Activated CD4-positive, alpha-beta T cell treated with anti-CD3 and anti-CD28 coated beads, Interleukin-2, Interleukin-6, amounts not matched to agents 100 ng/mL and 50 ng/mL, durations not matched to agents 16 hours and 8 hours (primary cell): ENCODE measurements at regions not wholly inside any gene's neighbourhood (a gene's known extent, or its start where the extent isn't known, plus 50 kb on each side); places are given as distances from the start of the nearest gene placed in this dataset.

Experiments used
- DNase-seq: peaks from one replicate; pipeline ENCODE4 v3.0.0-alpha.2; 2020

GRCh38 chr10:78856421-78856820 lies 212.3 kb upstream of the ZMIZ1 start:
- no peak for DNase-seq

DNA sequence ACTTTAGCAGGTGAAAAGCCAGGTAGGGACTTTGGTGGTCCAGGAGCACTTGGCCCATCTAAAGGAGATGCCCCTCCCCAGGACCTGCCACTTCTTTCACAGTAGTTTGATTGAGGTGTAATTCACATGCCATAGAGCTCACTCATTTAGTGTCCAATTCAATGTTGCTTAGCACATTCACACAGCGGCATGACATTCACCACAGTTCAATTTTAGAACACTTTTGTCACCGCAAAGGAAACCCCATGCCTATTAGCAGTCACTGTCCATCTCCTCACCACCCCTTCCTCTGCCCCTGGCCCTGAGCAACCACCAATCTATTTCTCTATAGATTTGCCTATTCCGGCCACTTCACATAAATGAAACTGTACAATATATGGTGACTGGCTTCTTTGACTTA lies 211.6 kb upstream of the ZMIZ1 start:
- DNase-seq = no peak

GRCh38 chr10:78859266-78859665 lies 209.5 kb upstream of the ZMIZ1 start:
- DNase-seq = no peak

- DNase-seq = no peak
Observed at GRCh38 chr10:78859769-78860168, 209.0 kb upstream of the ZMIZ1 start.

DNA sequence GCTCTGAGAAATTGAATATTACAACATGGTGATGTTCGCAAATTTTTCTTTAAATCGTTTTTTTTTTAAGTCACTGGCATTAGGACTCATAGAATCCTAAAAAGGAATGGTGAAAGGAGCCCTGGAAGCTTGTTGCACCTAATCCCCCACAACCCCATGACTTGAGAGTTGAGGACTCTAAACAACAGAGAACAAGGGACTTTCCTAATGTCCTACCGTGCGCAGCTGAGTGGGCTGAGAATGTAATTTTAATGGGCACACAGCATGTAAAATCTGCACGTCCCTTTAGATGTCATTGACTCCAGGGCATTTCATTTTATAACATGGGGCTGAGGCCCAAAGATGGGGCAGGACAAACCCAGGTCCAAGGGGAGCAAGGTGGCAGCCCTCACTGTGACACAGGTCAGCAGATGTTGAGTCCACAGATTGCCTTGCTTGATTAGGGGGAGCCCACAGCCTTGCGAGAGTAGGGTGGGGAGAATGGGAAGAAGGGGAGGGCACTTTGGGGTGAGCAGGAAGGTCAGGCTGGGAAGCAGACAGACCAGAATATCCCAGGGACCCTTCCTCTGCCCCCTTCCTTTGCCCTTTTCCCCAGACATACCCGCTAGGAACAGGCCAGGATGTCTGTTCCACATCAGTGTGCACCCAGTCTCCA lies 208.4 kb upstream of the ZMIZ1 start:
- DNase-seq = no peak

GRCh38 chr10:78861529-78862327 lies 207.0 kb upstream of the ZMIZ1 start:
- DNase-seq = no peak

DNA sequence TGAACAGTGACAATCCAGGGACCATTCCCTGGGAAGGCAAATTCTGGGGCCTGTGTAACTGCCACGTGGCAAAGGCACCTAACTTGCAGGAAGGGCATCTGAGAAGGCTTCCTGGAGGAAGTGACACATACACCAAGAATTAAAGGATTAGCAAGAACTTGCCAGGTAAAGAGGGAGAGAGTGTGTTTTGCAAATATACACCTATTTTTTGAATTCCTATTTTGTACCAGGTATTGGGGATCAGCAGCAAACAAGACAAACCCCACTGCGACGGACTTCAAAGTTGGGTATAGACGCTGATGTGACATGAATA lies 206.5 kb upstream of the ZMIZ1 start:
- DNase-seq = no peak

DNA sequence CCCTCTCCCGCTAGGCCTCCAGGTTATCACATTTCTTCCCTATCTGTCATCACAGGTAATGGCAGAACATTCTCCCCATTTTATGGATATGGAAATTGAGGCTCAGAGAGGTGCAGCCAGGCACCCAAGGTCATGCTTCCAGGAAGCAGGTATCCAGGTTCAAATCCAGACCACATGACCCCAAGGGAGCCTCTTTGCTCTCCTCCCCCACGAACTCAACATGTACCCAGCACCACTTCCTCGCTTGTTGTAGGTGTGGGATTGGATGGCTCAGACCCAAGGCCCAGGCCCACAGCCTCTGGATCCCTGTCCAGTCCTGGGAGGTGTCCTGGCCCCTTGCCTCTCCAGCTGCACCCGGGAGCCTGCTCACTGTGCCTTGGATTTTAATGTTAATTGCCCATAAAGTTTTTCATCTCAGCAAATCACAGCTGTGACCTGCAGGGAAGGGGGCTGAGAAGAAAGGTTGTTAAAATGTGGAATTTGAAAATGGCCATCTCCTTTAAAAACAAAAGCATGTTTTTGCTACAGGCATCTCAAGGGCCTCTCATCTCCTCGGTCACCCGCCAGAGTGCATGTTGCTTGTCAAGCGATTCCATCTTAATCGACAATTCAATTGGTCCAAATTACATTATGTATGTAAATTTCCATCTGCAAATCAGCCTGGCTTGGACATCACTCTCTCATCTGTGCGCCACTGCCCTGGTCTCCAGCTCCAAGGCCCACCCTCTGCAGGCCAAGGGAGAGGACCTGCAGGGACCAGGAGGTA lies 205.4 kb upstream of the ZMIZ1 start:
- no peak for DNase-seq

DNA sequence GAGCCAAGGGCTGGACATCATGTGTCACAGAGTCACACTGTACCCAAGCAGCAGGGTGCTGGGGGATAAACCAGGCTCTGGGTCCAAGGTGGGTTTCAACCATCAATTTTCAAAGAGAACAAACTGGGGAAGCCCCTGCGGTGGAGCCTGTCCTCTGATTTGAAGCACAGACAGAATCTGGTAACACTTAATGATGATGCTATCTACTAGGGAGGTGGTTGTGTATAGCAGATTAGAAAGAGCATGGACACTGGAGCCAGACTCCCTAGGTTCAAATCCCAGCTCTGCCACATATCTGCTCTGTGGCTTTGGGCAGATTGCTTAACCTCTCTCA lies 204.9 kb upstream of the ZMIZ1 start:
- no peak for DNase-seq

DNA sequence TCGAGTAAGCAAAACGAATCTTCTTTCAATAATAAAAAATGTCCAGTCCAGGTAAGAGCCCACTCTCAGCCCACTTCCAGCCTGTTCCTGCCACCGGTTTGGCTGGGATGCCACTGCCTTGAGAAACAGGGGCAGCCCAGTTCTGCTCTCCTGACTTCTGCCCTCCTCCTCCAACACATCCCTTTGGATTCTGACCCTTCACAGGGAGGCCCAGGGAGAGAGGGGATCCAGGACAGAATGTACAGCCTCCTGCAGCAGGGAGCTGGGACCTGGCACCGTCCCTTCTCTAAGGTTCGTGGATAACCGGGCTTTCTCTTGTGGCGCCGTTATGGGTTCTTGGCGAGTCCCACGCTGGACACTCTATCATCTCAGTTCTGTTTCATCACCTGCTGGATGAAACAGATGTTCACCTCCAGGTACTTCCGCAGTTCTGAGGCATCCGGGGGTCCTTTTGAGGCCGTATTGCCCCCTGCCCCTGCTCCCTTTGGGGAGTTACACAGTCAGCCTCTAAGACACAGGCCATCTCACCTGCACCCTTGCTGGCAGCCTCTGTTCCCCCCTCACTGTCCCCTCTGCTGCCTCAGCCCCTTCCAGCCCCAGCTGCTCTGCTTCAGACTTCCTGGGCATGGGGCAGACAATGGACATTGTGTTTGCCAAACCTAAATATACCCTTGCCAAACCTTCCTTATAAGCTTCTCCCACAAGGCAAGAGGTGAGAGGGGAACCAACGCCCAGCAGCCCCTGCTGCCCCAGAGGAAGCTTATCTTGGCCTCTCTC lies 203.8 kb upstream of the ZMIZ1 start:
- no peak for DNase-seq

DNA sequence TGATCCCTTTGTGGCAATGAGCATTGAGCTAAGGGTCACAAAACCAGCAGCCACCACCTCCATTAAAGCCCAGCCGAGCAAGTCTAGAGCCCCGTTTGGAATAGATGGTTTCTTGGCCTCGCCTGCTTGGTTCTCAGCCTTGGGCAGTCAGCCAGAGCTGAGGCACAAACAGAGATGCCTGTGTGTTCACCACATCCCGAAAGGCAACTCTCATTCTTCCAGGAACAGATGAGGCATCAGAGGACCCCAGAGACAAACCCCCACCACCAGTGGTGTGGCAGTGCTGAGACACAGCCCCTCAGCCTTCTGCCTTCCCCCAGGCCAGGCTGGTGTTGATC lies 203.3 kb upstream of the ZMIZ1 start:
- DNase-seq = no peak

DNA sequence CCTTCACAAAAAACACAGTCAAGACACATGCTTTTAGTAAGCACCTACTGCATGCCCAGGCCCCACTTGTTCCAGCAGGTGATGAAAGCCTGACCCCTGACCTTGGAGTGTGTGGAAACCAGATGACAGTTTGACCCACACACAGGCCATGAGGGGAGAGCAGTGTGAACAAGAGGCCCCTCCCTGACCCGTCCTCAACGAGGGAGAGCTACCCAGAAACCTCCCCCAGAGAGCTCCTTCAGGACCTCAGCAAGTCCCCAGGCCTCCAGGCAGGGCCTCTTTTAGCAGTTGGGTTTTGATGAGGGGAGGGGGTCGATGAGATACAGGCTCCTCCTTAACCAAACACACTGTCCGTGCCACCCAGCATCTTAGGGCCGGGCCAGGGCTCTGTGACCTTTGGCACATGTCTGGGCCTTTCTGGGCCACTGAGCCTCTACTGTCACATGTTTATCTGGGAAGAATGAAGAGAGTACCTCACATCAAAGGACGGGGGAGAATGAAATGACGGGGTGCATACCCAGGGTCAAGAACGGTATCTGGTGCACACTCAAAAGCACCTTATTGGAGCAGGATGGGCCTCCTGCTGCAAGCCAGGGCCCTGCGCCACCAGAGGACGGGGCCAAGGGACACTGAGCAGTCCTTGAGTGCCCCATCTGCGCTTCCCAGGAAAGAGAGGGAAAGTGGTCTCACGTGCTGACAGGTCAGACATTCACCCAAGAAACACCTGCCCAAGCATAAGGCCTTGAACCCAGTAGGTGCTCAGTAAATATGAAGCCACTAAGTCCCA lies 202.6 kb upstream of the ZMIZ1 start:
- no peak for DNase-seq

DNA sequence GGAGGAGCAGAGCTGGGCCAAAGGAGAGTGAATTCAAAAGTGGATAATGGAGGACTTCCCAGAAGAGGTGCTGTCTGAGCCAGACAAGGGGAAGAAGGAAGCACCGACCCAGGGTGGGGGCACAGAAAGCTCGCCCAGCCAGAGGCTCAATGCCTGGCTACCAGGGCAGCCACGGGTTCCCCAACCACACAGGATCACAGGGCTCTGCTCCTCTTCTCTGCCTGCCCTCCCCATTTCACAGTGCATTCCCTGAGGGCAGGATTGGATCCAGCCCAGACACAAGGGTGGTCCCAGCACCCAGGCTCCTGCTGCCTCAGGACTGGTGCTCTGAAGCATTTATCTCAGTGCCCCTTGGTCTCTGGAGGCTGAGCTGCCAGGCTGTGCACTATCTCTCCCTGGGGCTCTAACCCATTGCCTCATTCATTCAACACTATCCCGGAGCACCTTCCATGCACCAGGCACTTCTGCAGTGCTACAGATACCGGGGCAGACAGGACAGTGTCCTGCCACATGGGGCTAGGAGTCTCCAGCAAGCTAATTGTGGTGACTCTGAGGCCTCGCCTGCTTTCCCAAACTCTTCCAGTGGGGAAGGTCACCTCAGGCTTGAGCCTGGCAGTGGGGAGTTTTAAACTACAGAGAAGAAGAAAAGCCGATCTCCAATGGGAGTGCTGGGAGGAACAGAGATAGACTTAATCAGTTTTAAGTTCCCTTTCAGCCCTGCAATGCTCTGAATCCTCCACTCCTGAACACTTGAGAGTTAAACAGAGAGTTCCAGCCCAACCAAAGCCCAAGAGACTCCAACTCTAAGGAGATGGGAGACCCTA lies 201.8 kb upstream of the ZMIZ1 start:
- no peak for DNase-seq

DNA sequence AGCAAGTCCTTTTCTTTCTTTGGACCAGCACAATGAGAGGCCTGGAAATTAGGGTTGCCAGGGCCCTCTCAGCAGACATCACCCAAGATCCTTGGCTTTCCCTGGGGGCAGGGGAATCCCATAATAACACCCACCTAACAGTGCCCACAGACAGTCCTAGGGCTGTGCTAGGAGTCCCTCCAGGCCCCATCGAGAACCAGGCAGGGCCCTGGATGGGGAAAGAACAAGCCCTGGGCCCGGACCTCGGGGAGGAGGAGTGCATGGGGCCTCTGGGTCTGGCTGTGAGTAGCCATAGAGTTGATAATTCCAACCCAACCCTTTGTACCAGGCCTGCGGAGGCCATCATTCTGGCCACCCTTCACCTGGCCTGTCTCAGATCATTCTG lies 201.2 kb upstream of the ZMIZ1 start:
- DNase-seq = no peak

DNA sequence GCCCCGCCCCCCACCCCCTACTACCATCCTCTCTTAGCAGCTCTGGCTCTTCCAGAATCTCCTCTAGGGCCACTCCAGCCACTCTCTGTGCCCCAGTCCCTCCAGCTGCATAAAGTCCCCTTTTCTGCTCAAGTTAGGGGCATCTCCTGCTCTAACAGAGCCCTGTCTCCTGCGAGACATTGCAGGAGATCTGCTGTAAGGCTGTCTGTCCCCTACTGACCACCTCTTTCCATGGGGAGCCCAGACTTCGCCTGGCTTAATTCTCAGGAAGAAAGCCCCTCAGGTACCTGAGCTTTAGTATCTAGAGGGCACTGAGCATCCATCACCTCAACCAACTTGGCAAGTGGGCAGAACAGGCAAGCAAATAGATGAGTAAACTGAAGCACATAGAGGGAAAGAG lies 200.7 kb upstream of the ZMIZ1 start:
- DNase-seq = no peak

DNA sequence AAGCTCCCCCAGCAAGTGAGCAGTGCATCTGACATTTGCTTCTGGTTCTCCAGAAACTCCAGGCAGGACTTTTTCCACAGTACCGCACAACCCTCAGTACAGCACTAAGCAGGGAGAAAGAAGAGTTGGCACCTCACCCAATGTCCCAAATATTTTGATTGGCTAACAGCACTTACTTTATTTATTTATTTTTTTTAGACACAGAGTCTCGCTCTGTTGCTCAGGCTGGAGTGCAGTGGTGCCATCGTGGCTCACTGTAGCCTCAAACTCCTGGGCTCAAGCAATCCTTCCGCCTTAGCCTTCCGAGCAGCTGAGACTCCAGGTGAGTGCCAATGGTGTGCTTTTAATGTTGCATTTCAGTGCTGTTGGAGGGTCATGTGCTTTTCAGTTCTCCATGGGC lies 200.3 kb upstream of the ZMIZ1 start:
- DNase-seq = no peak

GRCh38 chr10:78868861-78869260 lies 199.9 kb upstream of the ZMIZ1 start:
- DNase-seq = no peak

DNA sequence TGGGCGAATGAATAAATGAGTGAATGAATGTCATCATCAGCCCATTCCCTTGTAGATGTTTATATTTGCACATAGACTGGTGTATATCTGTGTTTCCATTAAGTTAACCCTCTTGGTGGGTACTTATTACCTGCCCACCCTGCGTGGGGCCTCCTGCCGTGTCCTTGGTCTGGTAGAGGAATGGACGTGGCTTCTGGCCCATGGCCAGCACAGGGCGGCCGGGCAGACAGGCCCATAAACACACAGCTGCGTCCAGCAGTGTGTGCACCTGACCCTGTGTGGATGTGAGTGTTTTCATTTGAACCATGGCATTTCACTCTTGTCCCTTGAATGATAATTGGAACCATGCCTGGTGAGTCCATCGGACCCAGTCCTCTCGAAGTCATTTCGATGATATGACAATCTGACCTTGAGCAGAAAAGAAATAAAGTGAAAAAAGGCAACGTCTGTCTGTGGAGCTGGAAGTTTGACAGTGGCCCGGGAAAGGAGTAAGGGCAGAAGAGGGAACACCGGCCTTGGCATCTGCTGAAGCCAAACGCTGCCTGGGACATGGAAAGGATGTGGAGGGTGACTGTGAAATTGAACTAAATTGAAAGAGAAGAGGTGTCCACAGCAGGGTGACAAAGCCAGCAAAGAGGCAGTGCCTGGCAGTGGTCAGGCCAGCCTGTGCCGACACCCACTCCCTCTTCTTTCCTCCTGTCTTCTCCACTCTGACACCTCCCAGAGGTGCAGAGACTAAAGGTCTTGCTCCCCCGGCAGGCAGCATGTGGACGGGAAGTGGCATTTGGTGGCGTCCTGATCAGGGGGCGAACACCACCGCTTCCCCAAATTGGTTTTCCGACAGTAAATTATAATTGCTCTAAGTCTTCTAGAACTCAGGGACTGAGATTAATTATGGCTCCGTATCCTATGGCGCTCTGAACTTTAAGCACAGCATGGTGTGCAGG lies 199.0 kb upstream of the ZMIZ1 start:
- DNase-seq = no peak

- no peak for DNase-seq
Observed at GRCh38 chr10:78870458-78870857, 198.3 kb upstream of the ZMIZ1 start.

DNA sequence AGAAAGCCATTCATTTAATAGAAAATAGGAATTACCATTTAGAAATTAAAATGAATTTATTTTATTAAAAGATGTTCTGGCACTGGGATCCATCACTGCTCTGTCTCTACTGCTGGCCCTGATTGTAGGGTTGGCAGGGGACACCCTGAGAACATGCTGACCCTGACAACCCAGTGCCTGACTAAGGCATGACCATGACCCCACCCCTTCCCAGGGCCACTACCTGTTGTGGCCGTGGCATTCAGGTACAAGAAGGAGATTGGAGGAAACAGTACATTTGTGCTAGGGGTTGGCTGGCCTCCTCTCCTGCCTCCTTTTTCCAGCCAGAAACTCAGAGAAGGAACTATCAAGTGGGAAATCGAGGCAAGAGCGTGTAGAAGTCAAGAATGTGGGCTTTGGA lies 197.0 kb upstream of the ZMIZ1 start:
- no peak for DNase-seq

DNA sequence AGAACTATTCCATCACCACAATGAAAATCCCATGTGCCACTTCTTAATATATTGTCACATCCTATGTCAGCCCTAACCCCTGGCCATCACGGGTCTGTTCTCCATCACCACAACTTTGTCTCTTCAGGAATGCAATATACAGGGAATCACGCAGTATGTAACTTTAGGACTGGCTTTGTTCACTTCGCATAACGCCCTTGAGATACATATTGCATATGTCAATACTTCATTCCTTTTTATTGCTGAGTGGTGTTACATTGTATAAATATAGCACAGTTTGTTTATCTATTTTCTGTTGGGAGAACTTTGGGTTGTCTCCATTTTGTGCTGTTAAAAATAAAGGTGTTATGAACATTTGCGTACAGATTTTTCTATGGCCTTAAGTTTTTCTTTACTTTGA lies 195.4 kb upstream of the ZMIZ1 start:
- DNase-seq = no peak
